COLO668 (cell line): ENCODE measurements at regions not wholly inside any gene's neighbourhood (a gene's known extent, or its start where the extent isn't known, plus 50 kb on each side); places are given as distances from the start of the nearest gene placed in this dataset.
A peak's percentile ranks its signal among the peaks of the same experiment; 100 is the strongest.
"Not testable (repeated sequence)": the region's sequence is repeated elsewhere in the genome, so short reads cannot be mapped to it uniquely, and the experiment has no call there.

ENCODE experiments used
- DNase-seq: peaks from one replicate; lab custom pipeline; 2025; ENCODE audit not compliant: unreplicated experiment; lab: John Stamatoyannopoulos, UW

DNA sequence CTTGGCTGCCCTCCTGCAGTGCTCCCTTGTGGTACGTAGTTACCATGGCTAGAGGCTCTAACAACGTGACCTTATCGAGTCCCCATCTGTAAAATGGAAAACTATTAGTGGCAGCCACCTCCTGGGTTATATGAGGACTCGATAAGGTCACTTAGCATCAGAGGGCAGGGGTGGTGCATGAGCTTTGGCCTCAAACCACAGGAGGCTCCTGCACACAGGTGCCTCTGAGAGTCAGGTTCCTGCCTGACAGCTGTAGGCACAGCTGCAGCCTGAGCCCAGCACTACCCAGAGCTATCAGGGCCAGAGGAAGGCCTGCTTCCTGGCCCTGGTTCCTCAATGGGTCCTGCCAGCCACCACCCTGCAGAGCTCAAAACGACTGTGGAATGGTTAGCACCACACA, 57.2 kb upstream of the SEC14L1 start:
- DNase-seq = peak; percentile 28

DNA sequence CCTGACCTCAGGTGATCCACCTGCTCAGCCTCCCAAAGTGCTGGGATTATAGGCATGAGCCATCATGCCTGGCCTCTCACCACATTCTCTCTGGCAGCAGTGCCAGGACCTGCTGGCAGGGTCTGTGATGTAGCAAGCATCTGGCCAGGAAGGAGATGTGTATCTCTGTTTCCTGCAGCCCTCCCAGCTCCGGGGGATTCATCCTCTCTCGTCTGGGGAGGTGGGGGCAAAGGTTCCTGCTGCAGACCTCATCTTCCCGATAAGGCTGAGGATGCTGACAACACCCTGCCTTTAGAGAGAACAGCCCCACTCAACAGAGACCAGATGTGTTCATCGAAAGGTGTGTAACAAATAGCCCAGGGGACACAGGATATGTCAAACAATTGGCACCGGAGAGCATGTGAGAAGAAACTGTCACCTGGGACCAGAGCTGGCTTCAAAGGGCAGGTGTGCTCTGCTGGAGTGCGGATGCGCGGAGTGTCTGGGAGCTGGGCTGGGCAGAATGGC, 54.8 kb upstream of the SEC14L1 start:
- peak; percentile 71 for DNase-seq

DNA sequence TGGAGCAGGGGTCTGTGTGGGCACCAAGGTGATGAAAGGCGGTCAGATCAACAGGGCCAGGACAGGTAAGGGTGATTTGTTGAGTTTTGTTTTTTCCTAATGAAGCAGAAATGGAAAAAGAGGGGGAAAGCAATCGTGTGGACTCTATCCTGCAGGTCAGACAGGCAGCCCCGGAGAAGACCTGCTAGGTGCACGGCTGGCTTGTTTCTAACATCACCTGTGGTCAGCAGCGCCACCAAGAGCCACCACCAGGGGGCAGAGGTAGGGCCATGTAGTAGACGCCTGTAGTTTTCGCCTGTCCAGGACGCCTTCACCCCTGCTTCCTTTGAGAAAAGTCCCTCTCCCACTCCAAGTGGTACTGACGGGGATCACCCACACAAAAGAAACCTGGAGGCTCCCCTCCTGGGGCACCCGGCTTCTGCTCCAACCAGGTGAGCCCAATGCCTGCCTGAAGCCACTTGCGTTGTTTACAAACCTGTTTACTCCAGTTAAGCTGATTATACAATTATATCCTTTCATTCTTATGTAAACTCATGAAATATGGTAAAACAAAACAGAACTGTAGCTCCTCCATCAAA, 54.2 kb upstream of the SEC14L1 start:
- peak; percentile 86 for DNase-seq

DNA sequence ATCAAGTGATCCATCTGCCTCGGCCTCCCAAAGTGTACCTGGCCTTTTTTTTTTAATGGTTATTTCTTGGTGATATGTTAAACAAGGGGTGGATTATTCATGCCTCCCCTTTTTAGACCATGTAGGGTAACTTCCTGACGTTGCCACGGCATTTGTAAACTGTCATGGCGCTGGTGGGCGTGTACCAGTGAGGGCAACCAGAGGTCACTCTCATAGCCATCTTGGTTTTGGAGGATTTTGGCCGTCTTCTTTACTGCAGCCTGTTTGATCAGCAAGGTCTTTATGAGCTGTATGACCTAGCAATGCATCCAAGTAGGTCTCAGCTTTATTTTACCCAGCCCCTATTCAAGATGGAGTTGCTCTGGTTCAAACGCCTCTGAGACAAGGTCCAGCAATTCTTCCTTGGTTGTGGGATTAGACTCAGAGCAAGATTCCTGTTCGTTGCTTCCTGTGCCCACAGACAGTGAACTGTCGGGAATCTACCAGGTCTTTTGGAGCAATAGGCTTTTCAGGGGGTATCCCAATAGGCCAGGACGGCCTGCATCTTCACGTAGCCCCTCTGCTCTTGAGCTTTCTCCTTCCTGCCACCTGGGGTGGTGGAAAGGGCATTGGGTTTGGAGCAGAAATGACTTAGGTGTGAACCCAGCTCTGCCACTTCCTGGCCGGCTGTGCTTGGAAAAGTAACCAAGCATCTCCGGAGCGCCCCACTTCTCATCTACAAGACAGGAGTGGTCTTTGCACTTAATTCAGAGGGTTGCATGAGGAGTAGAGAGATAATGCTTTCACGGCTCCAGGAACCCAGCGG, 52.9 kb upstream of the SEC14L1 start:
- DNase-seq = no peak

DNA sequence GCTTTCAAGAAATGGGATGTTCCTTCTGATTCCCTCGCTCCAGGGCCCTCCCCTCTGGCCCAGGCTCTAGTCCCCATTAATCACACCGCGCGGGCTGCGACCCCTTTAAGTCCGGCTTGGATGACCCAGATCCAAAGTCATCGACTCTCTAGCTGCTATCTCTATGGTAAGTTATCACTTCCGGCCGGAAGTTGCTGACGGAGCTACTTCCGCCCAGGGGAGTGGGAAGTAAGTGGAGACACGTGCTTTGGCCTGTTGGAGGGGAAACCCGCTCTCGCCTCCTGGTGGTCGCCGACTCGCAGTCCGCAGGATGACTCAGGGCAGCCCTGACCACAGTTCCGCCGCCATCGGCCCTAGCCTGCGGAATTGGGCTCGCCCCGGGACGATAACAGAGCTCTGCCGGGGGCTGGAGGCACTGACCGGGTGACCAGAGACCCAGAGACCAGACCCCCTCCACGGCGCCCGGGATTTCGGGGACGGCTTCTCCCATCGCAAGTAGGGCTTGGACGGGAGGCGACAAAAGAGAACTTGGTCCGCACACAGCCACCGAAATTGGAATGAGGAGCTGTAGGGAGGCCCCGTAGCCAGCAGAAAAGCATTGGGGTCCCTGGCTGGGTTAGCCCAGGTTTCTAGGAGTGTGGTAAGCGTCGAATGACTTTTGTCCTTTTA, 52.2 kb upstream of the SEC14L1 start:
- peak; percentile 81 for DNase-seq

DNA sequence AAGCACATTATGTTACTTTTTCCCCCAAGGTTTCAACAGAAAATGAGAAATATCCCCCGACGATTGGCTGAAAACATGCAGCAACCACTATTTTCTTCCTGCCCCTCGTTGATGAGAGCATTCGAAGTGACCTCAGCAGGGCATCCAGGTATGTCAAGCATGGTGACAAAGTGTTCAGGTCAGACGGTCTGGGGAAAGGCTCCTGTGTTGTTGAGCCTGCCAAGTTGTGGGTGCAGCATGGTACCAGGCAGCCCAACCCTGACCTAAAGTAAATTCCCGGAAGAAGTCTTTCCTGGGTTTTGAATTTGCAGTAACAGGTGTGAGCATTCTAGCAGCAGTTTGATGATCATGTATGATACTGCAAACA, 51.7 kb upstream of the SEC14L1 start:
- DNase-seq = no peak

DNA sequence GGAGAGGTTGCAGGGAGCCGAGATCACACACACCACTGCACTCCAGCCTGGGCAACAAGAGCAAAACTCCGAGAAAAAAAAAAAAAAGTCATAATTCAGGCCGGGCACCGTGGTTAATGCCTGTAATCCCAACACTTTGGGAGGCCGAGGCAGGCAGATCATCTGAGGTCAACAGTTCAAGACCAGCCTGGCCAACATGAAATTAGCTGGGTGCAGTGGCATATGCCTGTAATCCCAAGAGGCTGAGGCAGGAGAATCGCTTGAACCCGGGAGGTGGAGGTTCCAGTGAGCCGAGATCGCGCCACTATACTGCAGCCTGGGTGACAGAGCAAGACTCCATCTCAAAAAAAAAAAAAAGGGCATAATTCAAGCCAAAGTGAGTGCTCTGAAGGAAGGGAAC, 50.8 kb upstream of the SEC14L1 start:
- DNase-seq = not testable (repeated sequence)

DNA sequence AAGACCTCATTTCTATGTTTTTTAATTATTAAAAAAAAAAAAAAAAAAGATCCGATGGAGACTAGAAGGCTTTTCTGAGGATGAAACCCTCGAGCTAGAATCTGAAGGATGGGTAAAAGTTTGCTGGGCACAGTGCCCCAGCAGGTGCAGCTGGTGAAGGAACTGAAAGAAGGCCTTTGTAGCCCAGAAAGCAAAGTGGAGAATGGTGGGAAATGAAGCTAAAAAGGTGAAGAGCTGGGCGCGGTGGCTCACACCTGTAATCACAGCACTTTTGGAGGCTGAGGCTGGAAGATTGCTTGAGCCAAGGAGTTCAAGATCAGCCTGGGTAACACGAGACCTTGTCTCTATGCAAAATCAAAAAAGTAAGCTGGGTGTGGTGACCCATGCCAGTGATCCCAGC, 50.3 kb upstream of the SEC14L1 start:
- no peak for DNase-seq
